PFSK-1 (cell line): ENCODE measurements at regions not wholly inside any gene's neighbourhood (a gene's known extent, or its start where the extent isn't known, plus 50 kb on each side); places are given as distances from the start of the nearest gene placed in this dataset.

Experiments
- POLR2AphosphoS5 ChIP-seq: IDR thresholded peaks from 2 replicates; pipeline ENCODE4 v1.6.1; 2012; ENCODE audit warnings: low read depth, mild to moderate bottlenecking, control low read depth, low read length, moderate library complexity
- TAF1 ChIP-seq: IDR thresholded peaks from 2 replicates; pipeline ENCODE4 v1.6.1; 2012; ENCODE audit warnings: low read length, control low read depth, borderline replicate concordance; ENCODE audit not compliant: insufficient read depth

- TF ChIP-seq POLR2AphosphoS5 (no peak), TAF1 (no peak)
These were observed 146.2 kb downstream of the CRYBB2 start for GRCh38 chr22:25365491-25366261.
